ENCODE measurements at regions not wholly inside any gene's neighbourhood (a gene's known extent, or its start where the extent isn't known, plus 50 kb on each side); places are given as distances from the start of the nearest gene placed in this dataset.

GRCh38 chr3:147755310-147755709 is 346.1 kb downstream of the ZIC1 start:
- Histone ChIP-seq H3K4me1 (no peaks in the 10 kb centered on the region), H3K27me3 (no peaks in the 10 kb centered on the region), H3K9me3 (no peaks in the 10 kb centered on the region), H3K36me3 (no peaks in the 10 kb centered on the region), H3K27ac (no peak overlapping the region), H3K4me3 (no peak overlapping the region)
- no peak for DNase-seq
- intact Hi-C loops (cut with DNase I) = no loop called here
- no peak for TF ChIP-seq CTCF (IDR thresholded peaks at IDR 0.05)
- TF ChIP-seq POLR2A (IDR thresholded peaks at IDR 0.05) = no peak
- WGBS, 2 donors = 85% methylated on average over 3 of the region's 3 CpGs

- Histone ChIP-seq H3K27ac (no peak overlapping the region), H3K9me3 (no peaks in the 10 kb centered on the region), H3K36me3 (no peaks in the 10 kb centered on the region), H3K4me3 (no peak overlapping the region), H3K4me1 (no peaks in the 10 kb centered on the region), H3K27me3 (no peaks in the 10 kb centered on the region)
- intact Hi-C loops (cut with DNase I) = no loop called here
- WGBS, 2 donors = 60 to 80% methylated on average over 3 of the region's 3 CpGs
- TF ChIP-seq POLR2A (IDR thresholded peaks at IDR 0.05) (no peak), CTCF (IDR thresholded peaks at IDR 0.05) (no peak)
- no peak for DNase-seq
Measured at GRCh38 chr3:147756476-147756875, 347.3 kb downstream of the ZIC1 start.

GRCh38 chr3:147757866-147758265 is 348.7 kb downstream of the ZIC1 start:
- Histone ChIP-seq H3K27me3 (no peaks in the 10 kb centered on the region), H3K27ac (no peak overlapping the region), H3K4me1 (no peaks in the 10 kb centered on the region), H3K36me3 (no peaks in the 10 kb centered on the region), H3K9me3 (no peaks in the 10 kb centered on the region), H3K4me3 (no peak overlapping the region)
- DNase-seq = no peak
- intact Hi-C loops (cut with DNase I) = no loop called here
- no peak for TF ChIP-seq CTCF (IDR thresholded peaks at IDR 0.05)
- WGBS, 2 donors = 75 to 90% methylated on average over 2 to 3 of the region's 3 CpGs

- Histone ChIP-seq H3K36me3 (no peaks in the 10 kb centered on the region), H3K27me3 (no peaks in the 10 kb centered on the region), H3K4me1 (no peaks in the 10 kb centered on the region), H3K27ac (peak overlapping the region in 1 of 4 donors; percentile 25), H3K4me3 (no peak overlapping the region), H3K9me3 (no peaks in the 10 kb centered on the region)
- WGBS, 2 donors = 50 to 60% methylated on average over 2 of the region's 2 CpGs
- intact Hi-C loops (cut with DNase I) = no loop called here
- TF ChIP-seq CTCF (IDR thresholded peaks at IDR 0.05) = no peak
- TF ChIP-seq POLR2A (IDR thresholded peaks at IDR 0.05) = no peak
- no peak for DNase-seq
Measured at GRCh38 chr3:147758771-147759170, 349.6 kb downstream of the ZIC1 start.

GRCh38 chr3:147760085-147760484 is 350.9 kb downstream of the ZIC1 start:
- Histone ChIP-seq H3K4me3 (no peak overlapping the region), H3K36me3 (no peaks in the 10 kb centered on the region), H3K9me3 (no peaks in the 10 kb centered on the region), H3K4me1 (no peaks in the 10 kb centered on the region), H3K27me3 (no peaks in the 10 kb centered on the region), H3K27ac (no peak overlapping the region)
- intact Hi-C loops (cut with DNase I) = no loop called here
- TF ChIP-seq POLR2A (IDR thresholded peaks at IDR 0.05) (no peak), CTCF (IDR thresholded peaks at IDR 0.05) (no peak)
- WGBS, 2 donors = 53 to 63% methylated on average over 1 of the region's 1 CpG
- no peak for DNase-seq

All from esophagus squamous epithelium (tissue), 5 donors.